Endothelial cell (in vitro differentiated cells): ENCODE measurements at regions not wholly inside any gene's neighbourhood (a gene's known extent, or its start where the extent isn't known, plus 50 kb on each side); places are given as distances from the start of the nearest gene placed in this dataset.

ENCODE experiments used
- DNase-seq: peaks from one replicate; pipeline ENCODE4 v3.0.0; 2021; ENCODE audit warnings: low spot score
- H3K27ac Mint-ChIP-seq: one replicate; pipeline ENCODE4 v1.8.0; 2021; ENCODE audit warnings: mixed read lengths, inconsistent platforms; ENCODE audit not compliant: unreplicated experiment
- H3K27me3 Mint-ChIP-seq: one replicate; pipeline ENCODE4 v1.8.0; 2021; ENCODE audit warnings: mild to moderate bottlenecking, moderate library complexity, mixed read lengths, inconsistent platforms; ENCODE audit not compliant: unreplicated experiment
- H3K36me3 Mint-ChIP-seq: one replicate; pipeline ENCODE4 v1.8.0; 2021; ENCODE audit warnings: mild to moderate bottlenecking, low read depth, mixed read lengths, inconsistent platforms; ENCODE audit not compliant: unreplicated experiment
- H3K4me1 Mint-ChIP-seq: one replicate; pipeline ENCODE4 v1.8.0; 2021; ENCODE audit warnings: mild to moderate bottlenecking, mixed read lengths, inconsistent platforms; ENCODE audit not compliant: unreplicated experiment
- H3K4me3 Mint-ChIP-seq: one replicate; pipeline ENCODE4 v1.8.0; 2021; ENCODE audit warnings: mild to moderate bottlenecking, mixed read lengths, inconsistent platforms; ENCODE audit not compliant: unreplicated experiment
- H3K9me3 Mint-ChIP-seq: one replicate; pipeline ENCODE4 v1.8.0; 2021; ENCODE audit warnings: mixed read lengths, inconsistent platforms; ENCODE audit not compliant: unreplicated experiment
- CTCF ChIP-seq: fragments of 200-600 bp; sonication (generic); IDR thresholded peaks from one replicate; pipeline ENCODE4 v1.5.0; 2021; ENCODE audit warnings: antibody characterized with exemption; ENCODE audit not compliant: unreplicated experiment

GRCh38 chr21:24055696-24056095, 1551.6 kb downstream of the MRPL39 start:
- no peak for DNase-seq

GRCh38 chr21:24050231-24050630, 1557.0 kb downstream of the MRPL39 start:
- no peak for TF ChIP-seq CTCF
- H3K9me3 Mint-ChIP-seq, result peaks cover 4% of the 10 kb centered on the region
- H3K4me1 Mint-ChIP-seq, result peaks cover 2% of the 10 kb centered on the region
- H3K4me3 Mint-ChIP-seq, result no peak overlapping the region
- H3K36me3 Mint-ChIP-seq, result no peaks in the 10 kb centered on the region
- no peaks in the 10 kb centered on the region for H3K27me3 Mint-ChIP-seq
- no peak for DNase-seq
- no peak overlapping the region for H3K27ac Mint-ChIP-seq

More at GRCh38 chr21:24055696-24056095, 1551.6 kb downstream of the MRPL39 start:
- no peaks in the 10 kb centered on the region for H3K27me3 Mint-ChIP-seq
- H3K36me3 Mint-ChIP-seq, result no peaks in the 10 kb centered on the region
- no peak for TF ChIP-seq CTCF
- no peak overlapping the region for H3K4me3 Mint-ChIP-seq
- peaks cover 4% of the 10 kb centered on the region for H3K9me3 Mint-ChIP-seq
- H3K4me1 Mint-ChIP-seq, result no peaks in the 10 kb centered on the region
- no peak overlapping the region for H3K27ac Mint-ChIP-seq

- H3K4me3 Mint-ChIP-seq, result no peak overlapping the region
- H3K27ac Mint-ChIP-seq, result no peak overlapping the region
- no peaks in the 10 kb centered on the region for H3K36me3 Mint-ChIP-seq
- peaks cover 2% of the 10 kb centered on the region for H3K4me1 Mint-ChIP-seq
- H3K9me3 Mint-ChIP-seq, result peaks cover 5% of the 10 kb centered on the region
- no peaks in the 10 kb centered on the region for H3K27me3 Mint-ChIP-seq
- DNase-seq, result no peak
- no peak for TF ChIP-seq CTCF
Measured at GRCh38 chr21:24046829-24047443, 1560.3 kb downstream of the MRPL39 start.

GRCh38 chr21:24045775-24046215, 1561.5 kb downstream of the MRPL39 start:
- peaks cover 11% of the 10 kb centered on the region for H3K9me3 Mint-ChIP-seq
- H3K4me3 Mint-ChIP-seq, result no peak overlapping the region
- peak; percentile 18 for DNase-seq
- H3K27ac Mint-ChIP-seq, result no peak overlapping the region
- no peak for TF ChIP-seq CTCF
- peaks cover 2% of the 10 kb centered on the region for H3K4me1 Mint-ChIP-seq
- H3K27me3 Mint-ChIP-seq, result no peaks in the 10 kb centered on the region
- no peaks in the 10 kb centered on the region for H3K36me3 Mint-ChIP-seq

GRCh38 chr21:24045373-24045772, 1561.9 kb downstream of the MRPL39 start:
- no peak for TF ChIP-seq CTCF
- Mint-ChIP-seq H3K9me3 (peaks cover 15% of the 10 kb centered on the region), H3K27me3 (no peaks in the 10 kb centered on the region), H3K36me3 (no peaks in the 10 kb centered on the region), H3K4me3 (no peak overlapping the region), H3K4me1 (peaks cover 2% of the 10 kb centered on the region), H3K27ac (no peak overlapping the region)
- no peak for DNase-seq
